HepG2 (cell line): ENCODE measurements at regions not wholly inside any gene's neighbourhood (a gene's known extent, or its start where the extent isn't known, plus 50 kb on each side); places are given as distances from the start of the nearest gene placed in this dataset.

Experiments used
- ARNT ChIP-seq: fragments of 450-650 bp; IDR thresholded peaks from 2 replicates; pipeline ENCODE4 v1.6.1; 2017
- BHLHE40 ChIP-seq: IDR thresholded peaks from 2 replicates; pipeline ENCODE4 v1.6.1; 2011; ENCODE audit warnings: low read length, improper control_type of control experiment
- RCOR2 ChIP-seq: IDR thresholded peaks from 2 replicates; pipeline ENCODE4 v1.6.1; 2016; ENCODE audit warnings: missing biosample characterization, missing genetic modification reagents

GRCh38 chr22:22032099-22032905 is 49.7 kb upstream of the TOP3B start:
- no peak for TF ChIP-seq BHLHE40
- no peak for TF ChIP-seq RCOR2
- TF ChIP-seq ARNT = no peak
